NCI-H2107 treated with DMSO at 0.1 percent for 48 hours (cell line): ENCODE measurements at regions not wholly inside any gene's neighbourhood (a gene's known extent, or its start where the extent isn't known, plus 50 kb on each side); places are given as distances from the start of the nearest gene placed in this dataset.

Source experiments
- DNase-seq: peaks from one replicate; lab custom pipeline; 2025; ENCODE audit not compliant: unreplicated experiment; lab: John Stamatoyannopoulos, UW

- DNase-seq = no peak
Measured at GRCh38 chr14:22174412-22175277, 414.4 kb downstream of the DAD1 start.

GRCh38 chr14:22168092-22168955 lies 420.7 kb downstream of the DAD1 start:
- no peak for DNase-seq

- DNase-seq = no peak
Measured at GRCh38 chr14:22164616-22165015, 424.4 kb downstream of the DAD1 start.

DNA sequence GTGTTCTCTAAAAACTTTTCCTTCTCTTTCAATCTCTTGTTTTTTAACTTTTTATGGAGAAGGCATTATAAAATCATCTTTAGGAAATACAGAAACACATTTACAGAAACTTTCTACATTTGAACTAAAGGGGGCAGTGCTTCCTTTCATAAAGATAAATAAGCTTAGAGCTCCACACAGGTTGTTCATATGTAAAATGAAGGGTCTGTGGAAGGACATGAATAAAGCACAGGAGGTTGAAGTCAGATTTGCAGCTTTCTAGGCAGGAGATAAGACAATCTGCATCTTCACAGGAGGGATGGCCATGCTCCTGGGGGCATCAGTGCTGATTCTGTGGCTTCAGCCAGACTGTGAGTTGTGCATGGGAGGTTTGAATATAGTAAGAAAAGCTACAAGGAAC lies 426.0 kb downstream of the DAD1 start:
- DNase-seq = no peak

DNA sequence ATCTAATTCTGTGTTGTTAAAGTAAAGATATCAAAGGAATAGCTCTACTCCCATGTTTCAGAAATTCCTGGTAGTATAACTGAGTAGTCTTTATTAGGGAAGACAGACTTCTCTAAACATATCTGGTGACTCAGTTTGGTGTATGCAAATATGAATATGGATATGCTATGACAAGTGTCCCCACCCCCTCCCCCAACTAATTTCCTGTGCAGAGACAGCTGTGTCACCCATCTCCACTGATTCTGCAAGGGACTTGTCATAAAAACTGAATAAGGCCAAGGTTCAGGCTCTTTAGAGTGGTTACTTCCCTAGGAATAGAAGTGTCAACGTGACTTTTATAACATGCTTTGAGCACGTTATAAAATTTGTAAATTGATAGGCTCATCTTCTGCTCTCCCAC lies 429.1 kb downstream of the DAD1 start:
- DNase-seq = no peak

DNA sequence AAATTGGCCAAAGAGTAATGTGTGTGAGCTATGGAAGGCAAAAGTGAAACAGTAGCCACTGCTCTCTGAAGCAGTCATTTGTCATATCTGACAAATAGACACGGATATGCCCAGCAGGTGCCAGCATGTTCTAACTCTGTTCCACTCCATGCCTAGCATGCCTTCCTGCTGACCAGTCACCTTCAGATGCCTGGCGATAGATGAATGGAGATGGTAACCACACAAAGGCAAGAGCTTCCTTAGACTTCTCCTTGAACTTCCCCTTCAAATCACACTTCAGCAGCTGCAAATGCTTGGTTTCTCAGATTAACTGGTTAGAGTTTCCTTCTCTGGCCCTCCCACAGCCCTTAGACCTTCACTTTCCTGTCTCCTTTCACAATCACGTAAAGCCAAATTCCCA lies 429.9 kb downstream of the DAD1 start:
- DNase-seq = no peak

DNA sequence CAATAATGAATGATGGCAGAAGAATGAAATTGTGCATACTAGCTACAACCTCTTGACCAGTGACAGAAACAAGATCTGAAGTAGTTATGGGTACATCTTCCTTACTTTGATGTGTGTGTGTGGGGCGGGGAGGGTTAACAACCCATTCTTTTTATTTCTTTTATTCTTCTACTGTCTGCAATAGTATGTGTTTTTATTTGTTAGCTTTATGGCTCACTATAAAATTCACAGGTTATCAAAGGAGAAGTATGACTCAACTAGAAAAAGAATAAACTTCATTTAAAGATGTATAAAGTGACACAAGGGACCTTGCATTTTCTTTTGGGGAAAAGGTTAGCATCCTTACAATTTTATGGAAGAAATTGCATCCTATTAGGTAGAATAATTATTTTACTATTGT lies 430.5 kb downstream of the DAD1 start:
- DNase-seq = no peak

DNA sequence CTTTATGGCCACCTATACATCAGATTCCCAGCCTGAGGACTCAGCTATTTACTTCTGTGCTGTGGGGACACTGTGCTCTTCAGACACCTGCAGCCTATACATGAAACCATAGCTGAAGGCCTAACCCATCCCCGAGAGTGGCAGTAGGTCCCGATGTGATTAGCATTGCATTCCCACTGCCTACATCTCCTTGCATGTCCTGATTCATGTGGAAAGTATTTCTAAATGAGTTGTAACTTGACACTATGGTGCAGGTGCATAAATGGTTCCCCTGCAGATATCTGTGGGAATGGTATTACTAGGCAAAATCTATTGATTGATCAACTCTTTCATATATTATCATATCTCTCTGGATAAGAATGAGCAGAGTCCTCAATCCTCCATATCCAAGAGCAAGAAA lies 433.5 kb downstream of the DAD1 start:
- no peak for DNase-seq

DNA sequence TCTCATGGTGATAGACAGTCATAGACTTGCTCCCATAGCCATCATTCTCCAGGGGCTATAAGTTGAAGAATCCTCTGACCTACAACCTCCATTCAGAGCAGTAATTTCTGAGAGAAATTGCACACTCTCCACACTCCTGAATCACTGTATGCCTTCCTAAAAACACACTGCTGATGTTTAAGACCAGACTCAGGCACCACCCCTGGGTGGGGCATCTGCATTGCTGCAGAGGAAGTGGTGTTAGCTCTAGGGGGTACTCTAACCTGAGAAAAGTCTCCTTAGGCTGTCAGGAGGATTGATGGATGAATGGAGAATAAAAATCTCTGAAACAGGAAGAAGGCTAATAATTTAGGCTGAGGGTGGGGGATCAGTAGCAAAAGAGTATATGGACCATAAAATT lies 436.1 kb downstream of the DAD1 start:
- DNase-seq = no peak

- DNase-seq = no peak
Measured at GRCh38 chr14:22152161-22152870, 436.7 kb downstream of the DAD1 start.

DNA sequence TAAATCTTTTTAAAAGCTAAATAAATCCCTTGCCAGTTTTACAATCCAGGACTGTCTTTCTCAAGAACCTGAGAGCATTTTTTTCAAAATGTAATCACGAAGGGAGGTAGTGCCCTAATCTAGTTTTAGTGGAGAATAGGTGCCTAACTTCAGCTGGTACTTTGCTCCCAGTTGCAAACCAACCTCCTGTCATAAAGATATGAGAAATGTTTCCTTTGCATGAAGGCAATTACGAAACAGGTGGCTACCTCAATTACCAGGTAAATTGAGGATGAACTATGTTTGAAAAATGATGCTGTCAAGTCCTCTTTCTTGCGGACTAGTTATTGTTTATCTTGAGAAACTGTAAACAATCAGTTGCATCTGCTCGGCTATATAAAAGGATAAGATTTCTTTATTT lies 437.9 kb downstream of the DAD1 start:
- DNase-seq = no peak

- DNase-seq = no peak
Measured at GRCh38 chr14:22149058-22149457, 440.0 kb downstream of the DAD1 start.

DNA sequence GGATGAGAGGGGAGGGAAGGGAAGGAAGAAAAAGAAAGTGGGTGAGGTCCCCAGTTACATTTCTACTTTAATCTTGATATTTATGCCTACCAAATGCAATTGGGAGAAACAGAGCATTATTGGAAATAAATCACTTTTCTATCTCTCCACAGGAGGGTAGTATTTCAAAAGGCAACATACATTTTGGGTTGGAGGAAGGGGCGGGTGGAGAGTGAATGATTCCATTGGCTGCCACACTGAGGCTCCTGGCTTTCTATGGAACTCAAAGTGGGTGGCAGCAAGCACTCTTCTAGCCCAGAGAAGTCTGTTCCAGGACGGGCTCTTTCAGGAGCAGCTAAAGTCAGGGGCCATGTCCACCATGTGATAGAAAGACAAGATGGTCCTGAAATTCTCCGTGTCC lies 441.3 kb downstream of the DAD1 start:
- DNase-seq = no peak

GRCh38 chr14:22143363-22143762 lies 445.7 kb downstream of the DAD1 start:
- DNase-seq = no peak

DNA sequence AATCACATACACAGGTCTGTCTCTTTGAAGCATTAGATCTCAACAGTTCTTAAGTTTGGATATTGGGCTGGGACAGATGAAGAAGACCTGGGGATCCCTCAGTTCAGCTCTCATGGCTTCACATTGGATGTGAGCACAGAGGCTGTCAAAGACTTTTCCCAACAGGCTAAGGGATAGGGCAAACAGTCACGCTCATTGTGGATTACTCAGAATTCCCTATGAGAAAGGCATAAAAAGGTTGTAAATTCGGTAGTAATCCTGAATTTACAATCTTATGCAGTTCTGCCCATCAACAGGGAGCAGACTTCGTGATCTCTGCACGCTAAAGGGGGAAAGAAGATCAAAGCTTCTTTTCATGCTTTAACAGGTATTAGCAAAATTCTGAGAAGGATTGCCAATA lies 448.4 kb downstream of the DAD1 start:
- DNase-seq = no peak

GRCh38 chr14:22131749-22132476 lies 457.1 kb downstream of the DAD1 start:
- no peak for DNase-seq

DNA sequence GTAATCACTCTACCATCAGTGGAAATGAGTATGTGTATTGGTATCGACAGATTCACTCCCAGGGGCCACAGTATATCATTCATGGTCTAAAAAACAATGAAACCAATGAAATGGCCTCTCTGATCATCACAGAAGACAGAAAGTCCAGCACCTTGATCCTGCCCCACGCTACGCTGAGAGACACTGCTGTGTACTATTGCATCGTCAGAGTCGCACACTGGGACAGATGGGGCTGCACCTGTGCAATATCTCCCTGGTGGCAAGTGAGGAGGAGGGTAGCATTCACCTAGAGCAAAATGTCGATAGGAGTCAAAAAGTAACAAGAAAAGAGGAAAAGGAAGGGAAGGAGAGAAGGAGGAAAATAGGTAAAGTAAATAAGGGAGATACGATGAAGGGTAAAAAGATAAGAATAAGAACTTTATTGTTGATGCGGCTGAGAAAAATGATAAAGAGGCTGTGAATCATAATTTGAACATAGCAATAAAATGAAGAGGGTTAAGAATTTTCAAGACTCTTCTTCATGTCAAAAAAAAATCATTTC lies 450.5 kb upstream of the OR4E1 start:
- DNase-seq = no peak

GRCh38 chr14:22122829-22123560 lies 449.4 kb upstream of the OR4E1 start:
- no peak for DNase-seq

DNA sequence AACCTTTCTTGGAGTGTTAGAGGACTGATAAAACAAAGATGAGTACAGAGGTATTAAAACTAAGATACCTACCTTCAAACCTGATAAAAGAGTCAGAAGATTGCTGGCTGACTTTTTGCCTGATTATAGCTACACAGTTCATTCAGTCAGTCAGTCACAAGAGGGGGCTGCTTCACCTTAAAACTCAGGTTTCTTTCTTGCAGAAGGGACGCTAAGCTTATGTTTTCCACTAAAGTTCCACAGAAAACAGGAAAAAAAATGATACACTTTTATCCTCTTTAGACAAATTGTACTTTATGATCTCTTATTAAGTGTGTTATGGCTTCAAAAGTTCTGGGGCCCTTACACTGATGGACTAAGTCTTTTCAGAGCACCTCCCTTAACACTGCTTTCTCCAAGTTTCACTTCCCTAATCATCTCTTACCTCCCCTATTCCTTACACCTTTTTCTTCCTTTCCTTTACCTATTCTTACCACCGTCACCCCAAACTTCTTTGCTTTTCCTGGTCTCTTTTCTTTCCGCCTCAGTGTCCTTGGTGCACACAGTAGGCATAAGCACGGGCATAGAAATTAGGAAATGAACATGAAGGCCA lies 448.7 kb upstream of the OR4E1 start:
- DNase-seq = no peak
